GM19351 (cell line): ENCODE measurements at regions not wholly inside any gene's neighbourhood (a gene's known extent, or its start where the extent isn't known, plus 50 kb on each side); places are given as distances from the start of the nearest gene placed in this dataset.
A peak's percentile ranks its signal among the peaks of the same experiment; 100 is the strongest.

Experiments
- ATAC-seq: cut with Tn5 transposase; IDR thresholded peaks from one replicate; pipeline ENCODE4 v1.9.1; 2021; ENCODE audit warnings: mild to moderate bottlenecking, moderate library complexity; ENCODE audit not compliant: unreplicated experiment

DNA sequence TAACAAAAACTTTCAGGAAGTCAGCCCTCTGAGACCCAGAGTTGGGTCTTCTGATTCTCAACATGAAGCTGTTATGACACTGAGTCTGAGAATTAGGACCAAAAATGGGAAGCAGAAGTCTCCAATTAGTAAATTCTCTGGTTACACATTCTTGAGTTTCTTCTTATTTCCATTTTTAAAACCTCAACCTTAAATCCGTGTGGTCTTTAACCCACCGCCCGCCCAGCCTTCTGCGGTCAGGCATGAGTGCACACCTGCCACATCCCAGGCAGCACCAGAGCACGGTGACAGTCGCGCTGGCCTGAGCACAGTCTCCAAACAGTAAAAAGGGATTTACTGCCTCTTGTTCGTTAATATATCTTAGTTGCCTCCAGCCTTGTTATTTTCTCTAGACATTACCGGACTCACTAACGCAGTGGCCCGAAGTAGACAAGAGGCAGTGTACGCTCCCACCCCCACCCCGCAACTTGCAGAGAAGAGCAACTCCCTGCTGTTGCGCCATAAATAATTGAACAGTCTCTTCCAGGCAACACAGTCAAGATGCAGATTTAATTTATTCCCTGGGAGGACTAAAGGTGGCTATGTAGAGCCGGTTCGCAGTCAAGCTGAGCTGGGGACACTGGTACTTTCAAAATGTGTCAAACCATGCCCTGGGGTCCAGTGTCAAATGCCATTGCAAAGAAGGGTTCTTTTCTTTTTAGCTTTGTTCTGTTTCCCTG is 147.0 kb upstream of the CELF2 start:
- ATAC-seq = peak; percentile 54

GRCh38 chr10:10871352-10871751 is 146.3 kb upstream of the CELF2 start:
- no peak for ATAC-seq

- ATAC-seq = no peak
Measured at GRCh38 chr10:10872035-10872673, 145.5 kb upstream of the CELF2 start.

DNA sequence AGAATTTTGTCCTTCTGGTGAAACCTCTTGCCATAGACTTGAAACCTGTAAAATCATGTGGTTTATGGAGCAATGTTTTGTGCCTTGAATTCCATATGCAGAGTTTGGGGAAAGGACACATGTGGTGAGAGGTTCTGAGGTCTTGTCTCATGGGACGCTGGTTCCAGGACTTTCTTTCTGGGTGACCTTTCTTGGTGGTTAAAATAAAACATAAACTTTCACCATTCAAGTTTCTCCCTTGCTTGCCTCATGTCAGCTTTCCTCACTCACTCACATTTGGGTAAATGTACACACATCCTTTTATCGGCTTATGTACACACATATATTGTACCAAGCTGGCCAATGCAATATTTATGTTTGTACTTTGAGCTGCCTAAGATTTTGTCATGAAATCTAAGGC is 144.9 kb upstream of the CELF2 start:
- no peak for ATAC-seq

DNA sequence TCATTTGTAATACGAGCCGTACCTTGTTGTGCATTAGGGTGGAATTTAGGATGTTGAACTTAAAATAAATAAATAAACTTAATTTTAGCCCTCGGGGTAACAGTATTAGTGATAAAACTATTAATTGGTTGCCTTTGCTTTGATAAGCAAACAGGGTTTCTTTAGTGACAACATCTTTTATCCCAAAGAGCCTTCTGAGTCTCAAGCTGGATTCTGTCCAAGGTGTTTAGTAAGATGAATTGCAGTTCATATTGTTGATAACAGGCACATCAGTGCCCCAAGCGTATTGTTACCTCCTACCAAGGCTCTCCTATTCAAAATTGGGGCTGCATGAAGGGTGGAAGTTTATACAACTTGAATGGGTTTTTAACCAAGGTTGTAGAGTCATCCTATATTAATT is 144.4 kb upstream of the CELF2 start:
- ATAC-seq = no peak

GRCh38 chr10:10873915-10874314 is 143.8 kb upstream of the CELF2 start:
- ATAC-seq = no peak

DNA sequence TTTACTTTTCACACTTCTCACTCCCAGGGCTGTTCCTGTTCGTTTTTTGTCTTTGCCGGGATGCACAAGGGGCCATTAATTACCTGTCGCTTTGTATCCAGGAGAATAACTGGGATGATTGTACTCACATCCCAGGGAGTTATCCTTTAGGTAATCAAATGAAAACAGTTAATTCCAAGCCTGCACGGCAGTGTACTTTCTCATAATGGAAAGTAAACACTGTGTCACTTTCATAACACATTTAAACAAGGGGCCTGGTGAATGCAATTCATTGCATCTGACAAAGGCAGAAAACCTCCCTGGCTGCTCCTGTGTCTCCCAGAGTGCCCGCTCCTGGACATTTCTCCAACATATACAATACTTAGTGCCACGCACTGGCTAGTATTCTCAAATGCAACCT is 138.7 kb upstream of the CELF2 start:
- no peak for ATAC-seq

DNA sequence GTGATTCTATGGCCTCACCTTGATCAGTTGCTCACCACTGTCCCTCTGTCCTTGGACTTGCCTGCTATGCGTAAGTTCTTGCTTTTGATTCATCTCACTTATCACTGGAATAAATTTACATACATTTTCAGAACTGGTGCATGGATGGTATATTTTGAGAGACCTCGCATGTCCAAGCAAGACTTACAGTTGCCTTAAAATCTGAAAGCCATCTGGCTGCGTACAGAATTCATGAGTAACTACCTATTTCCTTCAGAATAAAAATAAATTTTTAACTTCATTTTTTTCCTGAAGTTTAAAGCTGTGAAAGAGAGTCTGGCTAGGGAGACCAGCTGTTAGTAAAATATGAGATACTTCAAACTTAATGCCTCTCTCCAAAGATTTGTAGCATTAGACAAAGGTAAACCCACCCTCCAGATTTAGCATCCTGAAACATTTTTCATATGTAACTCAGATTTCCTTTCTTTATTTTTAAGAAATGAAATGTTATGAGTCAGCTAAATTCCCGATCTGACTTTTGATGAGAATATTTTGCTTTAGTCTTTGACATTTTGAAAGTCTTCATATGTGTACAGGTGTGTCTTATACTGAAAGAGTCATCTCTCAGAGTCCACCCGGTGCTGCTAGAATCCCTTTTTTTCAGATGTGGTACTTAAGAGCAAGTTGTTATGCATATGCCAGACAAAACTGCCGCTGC is 136.4 kb upstream of the CELF2 start:
- ATAC-seq = no peak

- ATAC-seq = no peak
Measured at GRCh38 chr10:10883737-10884136, 133.9 kb upstream of the CELF2 start.

GRCh38 chr10:10886861-10887531 is 130.7 kb upstream of the CELF2 start:
- no peak for ATAC-seq

DNA sequence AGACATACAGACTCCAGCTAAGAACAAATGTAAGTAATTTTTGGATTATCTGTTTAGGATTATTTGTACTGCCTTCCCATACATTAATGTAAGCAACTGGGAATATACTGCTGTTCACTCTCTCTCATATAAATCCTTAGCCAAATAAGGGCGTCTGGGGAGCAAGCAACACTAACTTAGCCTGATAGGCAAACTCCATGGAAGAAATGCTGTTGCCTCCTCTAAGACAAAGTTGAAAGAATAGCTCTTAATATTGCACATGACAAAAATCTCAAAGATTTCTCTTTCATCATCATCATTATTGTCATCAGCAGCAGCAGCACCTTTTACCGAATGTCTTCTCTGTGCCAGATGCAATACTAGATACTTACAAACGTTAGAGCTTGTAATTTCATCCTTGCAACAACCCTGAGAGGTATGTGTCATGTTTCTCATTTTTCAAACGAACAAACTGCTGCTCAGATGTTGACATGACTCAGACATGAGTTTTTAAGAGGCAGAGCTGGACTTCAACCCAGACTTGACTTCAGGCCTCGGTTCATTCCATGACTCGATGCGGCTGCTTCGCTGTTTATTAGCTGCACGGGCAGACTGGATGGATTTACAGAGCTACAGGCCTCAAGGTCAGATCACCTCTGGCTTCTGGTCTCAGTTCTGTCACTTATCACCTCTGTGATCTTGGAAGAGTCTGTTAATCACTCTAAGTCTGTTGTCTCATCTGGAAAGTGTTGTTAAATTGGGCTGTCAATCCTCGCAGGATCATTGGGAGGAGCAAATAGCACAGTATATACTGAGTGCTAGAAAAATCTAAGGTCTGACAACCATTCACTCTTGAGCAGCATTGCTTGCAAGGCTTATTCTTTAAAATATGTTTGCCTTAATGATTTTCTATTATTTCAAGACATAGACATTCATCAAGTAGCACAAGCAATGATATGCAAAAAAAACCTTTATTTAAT is 126.3 kb upstream of the CELF2 start:
- ATAC-seq = no peak

- ATAC-seq = no peak
Measured at GRCh38 chr10:10892290-10892875, 125.3 kb upstream of the CELF2 start.

DNA sequence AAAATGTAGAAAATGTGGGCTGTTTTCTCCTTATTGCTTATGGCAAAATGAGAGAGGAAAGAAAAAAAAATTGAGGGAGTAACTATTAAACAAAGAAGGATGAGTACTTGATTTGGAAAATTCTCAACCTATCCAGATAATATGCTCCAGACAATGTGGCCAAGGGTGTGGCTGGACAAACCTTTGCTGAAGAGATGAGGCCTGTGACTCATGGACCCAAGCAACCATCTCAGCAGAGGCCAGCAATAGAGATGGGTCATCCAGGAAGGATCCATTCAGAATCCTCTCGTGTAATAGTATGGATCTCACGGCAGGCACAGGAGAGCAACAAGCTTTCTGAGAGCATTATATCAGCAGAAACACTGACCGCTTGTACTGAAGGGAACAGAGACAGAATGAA is 120.3 kb upstream of the CELF2 start:
- no peak for ATAC-seq

DNA sequence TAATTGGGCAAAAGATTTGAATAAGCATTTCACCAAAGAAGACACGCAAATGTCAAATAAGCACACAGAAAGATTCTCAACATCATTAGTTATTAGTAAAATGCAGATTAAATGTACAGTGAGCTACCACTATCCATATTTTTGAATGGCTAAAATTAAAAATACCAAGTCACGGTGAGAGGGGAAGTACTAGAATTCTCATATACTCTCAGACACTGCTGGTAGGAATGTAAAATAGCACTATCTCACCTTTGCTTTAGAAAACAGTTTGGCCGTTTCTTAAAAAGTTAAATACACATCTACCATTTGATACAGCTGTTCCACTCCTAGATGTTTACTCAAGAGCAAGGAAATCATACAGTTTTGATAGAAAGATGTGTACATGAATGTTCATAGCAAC is 115.8 kb upstream of the CELF2 start:
- ATAC-seq = no peak

- ATAC-seq = no peak
Measured at GRCh38 chr10:10902951-10903350, 114.7 kb upstream of the CELF2 start.

DNA sequence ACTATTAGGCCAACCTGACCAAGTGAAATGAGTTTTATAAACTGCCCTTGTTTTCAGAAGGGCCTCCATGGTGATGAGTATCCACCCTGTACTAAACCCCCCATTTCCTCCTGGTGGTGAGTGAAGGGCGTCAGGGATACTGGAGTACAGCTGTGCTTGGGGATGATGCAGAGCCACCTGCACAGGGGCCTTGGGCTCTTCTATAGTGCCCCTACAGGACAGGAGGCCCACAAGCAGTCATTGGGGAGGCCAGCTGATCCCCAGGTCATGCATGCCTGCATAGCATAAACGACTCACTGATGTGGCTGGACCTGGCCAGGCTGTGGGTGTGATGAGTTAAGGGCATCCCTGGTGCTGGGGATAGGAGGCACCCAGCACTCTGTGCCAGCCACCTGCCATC is 114.1 kb upstream of the CELF2 start:
- ATAC-seq = no peak

GRCh38 chr10:10910634-10911033 is 107.0 kb upstream of the CELF2 start:
- no peak for ATAC-seq

DNA sequence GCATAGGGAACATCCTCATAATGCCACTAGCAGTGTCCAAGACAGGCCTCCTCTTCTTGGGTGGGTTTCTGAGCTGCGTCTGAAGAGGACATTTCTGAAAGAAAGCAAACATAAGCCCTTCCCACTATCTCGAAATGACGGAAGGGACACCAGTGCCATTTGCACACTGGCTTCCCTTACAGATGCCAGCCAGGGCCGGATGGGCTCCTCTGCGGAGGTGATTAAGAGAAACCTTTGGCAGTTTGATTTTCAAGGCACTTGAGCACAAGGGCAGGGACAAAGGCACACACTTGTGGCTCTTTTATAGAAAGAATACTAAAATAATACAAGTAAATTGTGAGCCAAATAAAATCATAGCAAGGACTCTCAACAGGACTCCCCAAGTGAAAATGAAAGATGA is 106.6 kb upstream of the CELF2 start:
- ATAC-seq = no peak

DNA sequence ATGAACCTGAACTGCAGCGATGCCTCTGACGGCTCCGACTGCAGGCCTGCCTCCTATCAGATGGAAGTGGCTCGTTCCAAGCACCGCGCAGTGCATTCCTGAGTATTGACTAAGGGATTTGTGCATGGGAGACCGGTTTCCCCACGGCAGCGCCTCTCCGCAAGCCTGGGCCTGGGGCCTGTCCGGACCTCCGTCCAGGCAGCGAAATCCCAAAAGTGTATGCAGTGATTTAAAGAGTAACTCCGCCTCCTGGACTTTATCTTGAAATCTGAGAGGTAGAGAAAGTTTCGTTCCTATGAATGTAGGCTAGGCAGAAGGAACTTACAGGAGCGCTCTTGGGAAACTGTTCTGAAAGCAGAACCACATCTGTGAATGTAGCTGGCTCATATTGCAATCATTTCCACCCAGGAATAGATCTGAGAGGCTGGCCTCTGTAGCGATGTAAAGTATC is 106.2 kb upstream of the CELF2 start:
- no peak for ATAC-seq

GRCh38 chr10:10914144-10914543 is 103.5 kb upstream of the CELF2 start:
- no peak for ATAC-seq
